ENCODE measurements at regions not wholly inside any gene's neighbourhood (a gene's known extent, or its start where the extent isn't known, plus 50 kb on each side); places are given as distances from the start of the nearest gene placed in this dataset.

DNA sequence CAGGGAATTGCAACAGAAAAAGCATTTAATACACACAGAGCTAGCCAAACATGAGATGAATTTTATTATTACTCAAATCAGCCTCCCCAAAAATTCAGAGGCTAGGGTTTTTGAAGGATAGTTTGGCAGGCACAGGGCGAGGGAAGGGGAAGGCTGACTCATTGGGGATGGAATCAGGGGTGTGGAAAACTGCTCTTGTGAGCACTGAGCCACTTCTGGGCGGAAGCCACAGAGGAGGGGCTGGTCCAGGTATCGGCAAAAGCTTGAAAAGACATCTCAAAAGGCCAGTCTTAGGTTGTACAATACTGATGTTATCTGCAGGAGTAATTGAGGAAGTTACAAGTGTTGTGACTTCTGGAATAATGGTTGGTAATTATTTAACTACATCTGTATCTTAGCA, 109.4 kb downstream of the TLR5 start:
- H3K27ac ChIP-seq: no peak overlapping the region
- TF ChIP-seq, protein P1, sequence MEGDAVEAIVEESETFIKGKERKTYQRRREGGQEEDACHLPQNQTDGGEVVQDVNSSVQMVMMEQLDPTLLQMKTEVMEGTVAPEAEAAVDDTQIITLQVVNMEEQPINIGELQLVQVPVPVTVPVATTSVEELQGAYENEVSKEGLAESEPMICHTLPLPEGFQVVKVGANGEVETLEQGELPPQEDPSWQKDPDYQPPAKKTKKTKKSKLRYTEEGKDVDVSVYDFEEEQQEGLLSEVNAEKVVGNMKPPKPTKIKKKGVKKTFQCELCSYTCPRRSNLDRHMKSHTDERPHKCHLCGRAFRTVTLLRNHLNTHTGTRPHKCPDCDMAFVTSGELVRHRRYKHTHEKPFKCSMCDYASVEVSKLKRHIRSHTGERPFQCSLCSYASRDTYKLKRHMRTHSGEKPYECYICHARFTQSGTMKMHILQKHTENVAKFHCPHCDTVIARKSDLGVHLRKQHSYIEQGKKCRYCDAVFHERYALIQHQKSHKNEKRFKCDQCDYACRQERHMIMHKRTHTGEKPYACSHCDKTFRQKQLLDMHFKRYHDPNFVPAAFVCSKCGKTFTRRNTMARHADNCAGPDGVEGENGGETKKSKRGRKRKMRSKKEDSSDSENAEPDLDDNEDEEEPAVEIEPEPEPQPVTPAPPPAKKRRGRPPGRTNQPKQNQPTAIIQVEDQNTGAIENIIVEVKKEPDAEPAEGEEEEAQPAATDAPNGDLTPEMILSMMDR (IDR thresholded peaks at IDR 0.05): no peak
- H3K4me3 ChIP-seq: no peak overlapping the region
- DNase-seq (ENCODE audit: low spot score): no peak

DNA sequence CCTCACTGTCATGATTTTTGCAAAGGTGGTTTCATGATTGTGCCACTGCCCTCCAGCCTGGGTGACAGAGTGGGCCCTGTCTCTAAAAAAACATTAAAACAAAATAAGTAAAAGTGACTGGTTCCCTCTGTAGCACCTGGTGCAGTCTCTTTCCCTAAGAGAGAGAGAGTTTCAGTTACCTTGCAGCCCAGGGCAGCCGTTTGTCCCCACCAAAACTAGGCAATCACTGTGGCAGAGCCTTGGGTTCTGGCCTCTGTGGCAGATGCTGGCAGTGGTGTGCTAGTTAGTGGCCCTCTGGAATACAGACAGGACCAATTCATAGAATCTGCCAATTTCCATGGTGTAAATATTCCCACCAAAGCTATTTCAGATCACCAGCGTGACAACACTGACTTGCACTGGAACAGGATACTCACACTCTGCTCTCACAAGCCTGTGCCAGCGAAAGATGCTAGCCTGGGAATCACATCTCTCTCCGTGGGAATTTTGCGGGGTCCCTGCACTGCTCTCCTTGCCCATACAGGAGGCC, 108.7 kb downstream of the TLR5 start:
- no peak for DNase-seq (ENCODE audit: low spot score)
- TF ChIP-seq, protein P1 (IDR thresholded peaks at IDR 0.05): no peak
- H3K27ac ChIP-seq: no peak overlapping the region
- no peak overlapping the region for H3K4me3 ChIP-seq

DNA sequence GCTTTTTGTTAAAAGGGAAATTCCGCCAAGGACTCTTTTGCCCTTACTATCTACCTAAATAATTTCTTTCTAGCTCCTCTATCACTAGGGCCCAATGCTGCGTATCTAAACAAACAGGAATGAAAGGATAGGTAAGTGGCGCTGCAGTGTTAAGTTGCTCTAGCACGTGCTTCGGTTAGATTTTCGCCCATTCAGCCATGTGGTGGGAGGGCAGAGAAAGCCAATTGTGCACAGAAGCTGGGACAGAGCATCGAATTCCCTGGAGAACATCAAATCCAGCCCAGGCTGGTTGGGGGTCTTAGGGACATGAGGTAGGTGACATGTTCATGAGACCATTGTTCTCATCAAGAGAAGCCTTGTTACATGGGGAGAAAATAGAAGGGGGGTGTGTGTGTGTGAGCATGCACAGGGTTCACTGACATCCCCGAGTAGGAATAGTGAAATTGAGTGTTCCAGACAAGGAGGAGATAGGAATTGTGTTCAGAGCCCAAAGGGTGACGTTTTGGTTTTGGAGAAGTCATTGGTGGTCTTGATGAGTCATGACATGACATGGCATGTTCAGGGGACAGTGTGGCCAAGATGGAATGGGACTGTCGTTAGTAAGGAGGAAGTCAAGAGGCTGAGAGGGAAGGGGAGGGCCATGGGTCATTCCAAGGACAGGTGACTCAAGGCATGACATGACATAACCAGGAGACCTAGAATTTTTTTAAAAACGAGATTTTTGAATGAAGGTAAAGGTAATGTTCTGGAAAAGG, 107.1 kb downstream of the TLR5 start:
- no peak for DNase-seq (ENCODE audit: low spot score)

DNA sequence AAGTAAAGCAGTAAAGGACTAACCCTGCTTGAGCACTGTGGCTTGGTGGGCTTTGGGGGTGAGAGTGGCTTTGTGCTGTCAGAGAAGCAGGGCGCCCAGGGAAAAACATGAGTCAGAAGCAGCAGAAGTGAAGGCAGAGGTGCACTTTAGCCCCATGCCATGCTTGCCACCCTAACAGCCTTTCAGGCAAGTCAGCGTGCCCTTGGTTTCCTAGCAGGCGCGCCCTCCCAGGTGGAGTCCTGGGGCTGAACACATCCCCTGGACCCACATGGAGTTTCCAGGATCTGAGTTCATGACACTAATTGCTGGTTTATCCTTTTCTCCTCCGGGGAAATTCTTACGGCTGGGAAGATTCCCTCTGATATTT, 106.6 kb downstream of the TLR5 start:
- no peak for DNase-seq (ENCODE audit: low spot score)
- no peak overlapping the region for H3K27ac ChIP-seq
- no peak overlapping the region for H3K4me3 ChIP-seq
- TF ChIP-seq, protein P1 (IDR thresholded peaks at IDR 0.05): no peak

More for the DNA sequence above, 107.1 kb downstream of the TLR5 start:
- TF ChIP-seq, protein P1 (IDR thresholded peaks at IDR 0.05): no peak
- Histone ChIP-seq H3K4me3 (no peak overlapping the region), H3K27ac (no peak overlapping the region)

DNA sequence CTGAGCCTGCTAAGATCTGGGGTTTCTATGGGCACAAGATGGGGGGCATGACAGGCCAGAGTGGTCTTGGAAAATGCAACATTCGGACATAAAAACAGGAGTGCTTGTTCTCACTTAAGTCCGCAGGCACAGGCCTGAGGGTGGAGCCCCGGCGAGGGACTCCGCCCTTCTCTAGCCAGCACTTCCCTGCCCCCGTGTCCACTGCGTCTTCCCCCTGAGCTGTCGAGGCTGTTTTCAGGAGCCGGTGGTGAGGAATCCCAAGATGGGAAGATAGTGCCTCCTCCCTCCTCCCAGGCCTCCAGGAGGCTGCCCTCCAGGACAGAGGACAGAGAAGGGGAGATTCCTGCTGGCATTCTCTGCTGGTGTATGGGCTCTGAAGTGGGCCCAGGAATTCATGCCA, 105.2 kb downstream of the TLR5 start:
- Histone ChIP-seq H3K27ac (no peak overlapping the region), H3K4me3 (no peak overlapping the region)
- DNase-seq (ENCODE audit: low spot score): no peak
- TF ChIP-seq, protein P1 (IDR thresholded peaks at IDR 0.05): no peak

DNA sequence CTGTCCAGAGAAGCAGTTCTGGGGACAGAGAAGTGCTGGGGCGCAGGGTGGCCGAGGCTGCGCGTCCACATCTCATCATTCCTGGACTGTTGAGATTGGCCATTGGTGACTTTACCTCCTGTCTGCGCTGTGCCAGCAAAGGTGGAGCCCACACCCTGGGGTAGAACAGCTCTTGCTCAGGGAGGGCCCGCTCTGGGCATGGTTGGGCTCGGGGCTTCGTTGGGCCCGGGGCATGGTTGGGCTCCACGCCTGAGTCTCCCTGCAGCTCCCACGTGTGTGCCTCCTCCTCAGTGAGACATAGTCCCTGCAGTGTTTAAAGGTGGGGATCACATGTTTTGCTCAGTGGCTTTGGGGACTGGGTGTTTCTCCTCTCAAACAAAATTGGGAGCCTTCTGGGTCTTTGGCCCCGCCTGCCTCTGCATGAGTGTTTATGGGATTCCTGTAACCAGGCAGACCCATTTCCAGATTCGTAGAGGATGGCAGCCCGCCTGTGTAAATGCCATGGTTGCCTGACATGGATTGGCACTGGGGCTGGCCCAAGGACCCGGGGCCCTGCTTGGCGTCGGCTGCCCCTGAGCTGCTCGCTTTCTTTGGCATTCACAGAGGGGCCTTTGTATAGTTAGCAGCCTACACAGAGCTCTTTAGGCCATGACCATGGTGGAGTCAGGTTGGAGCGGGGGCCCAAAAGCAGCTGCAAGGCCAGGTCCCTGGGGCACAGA, 104.6 kb downstream of the TLR5 start:
- DNase-seq (ENCODE audit: low spot score): no peak
- TF ChIP-seq, protein P1 (IDR thresholded peaks at IDR 0.05): no peak
- Histone ChIP-seq H3K27ac (no peak overlapping the region), H3K4me3 (no peak overlapping the region)
